OCI-LY3 (cell line): ENCODE measurements at regions not wholly inside any gene's neighbourhood (a gene's known extent, or its start where the extent isn't known, plus 50 kb on each side); places are given as distances from the start of the nearest gene placed in this dataset.

Source experiments
- EZH2phosphoT487 ChIP-seq: fragments of 200-600 bp; shearing (Covaris generic); IDR thresholded peaks from 2 replicates; pipeline ENCODE4 v1.6.1; 2018; ENCODE audit warnings: antibody characterized with exemption, mixed run types, low read depth
- TF ChIP-seq, protein P1 (sequence below): fragments of 200-600, 300-600 bp; sonication (generic); IDR thresholded peaks from 2 replicates; pipeline ENCODE4 v1.5.1; 2014; ENCODE audit warnings: antibody characterized with exemption, low read length, low read depth

DNA sequence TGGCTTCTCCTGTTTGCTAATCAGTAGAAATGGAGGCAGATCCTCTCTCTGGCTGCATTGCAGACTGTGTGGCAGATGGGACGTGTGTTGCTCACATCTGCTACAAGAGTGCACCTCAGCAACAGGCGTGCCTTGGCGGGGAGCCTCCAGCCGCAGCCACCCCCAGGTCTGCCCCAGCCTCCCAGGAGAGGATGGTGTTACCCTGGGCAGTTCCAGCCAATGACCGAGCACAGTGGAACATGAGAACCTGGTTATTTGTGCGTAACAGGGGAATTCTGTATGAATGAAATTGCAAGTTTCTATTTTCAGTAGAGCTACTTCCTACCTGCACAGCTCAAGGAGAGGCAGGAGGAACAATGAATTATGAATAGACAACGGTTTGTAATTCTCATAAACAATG lies 130.6 kb upstream of the CBLN2 start:
- TF ChIP-seq, protein P1, sequence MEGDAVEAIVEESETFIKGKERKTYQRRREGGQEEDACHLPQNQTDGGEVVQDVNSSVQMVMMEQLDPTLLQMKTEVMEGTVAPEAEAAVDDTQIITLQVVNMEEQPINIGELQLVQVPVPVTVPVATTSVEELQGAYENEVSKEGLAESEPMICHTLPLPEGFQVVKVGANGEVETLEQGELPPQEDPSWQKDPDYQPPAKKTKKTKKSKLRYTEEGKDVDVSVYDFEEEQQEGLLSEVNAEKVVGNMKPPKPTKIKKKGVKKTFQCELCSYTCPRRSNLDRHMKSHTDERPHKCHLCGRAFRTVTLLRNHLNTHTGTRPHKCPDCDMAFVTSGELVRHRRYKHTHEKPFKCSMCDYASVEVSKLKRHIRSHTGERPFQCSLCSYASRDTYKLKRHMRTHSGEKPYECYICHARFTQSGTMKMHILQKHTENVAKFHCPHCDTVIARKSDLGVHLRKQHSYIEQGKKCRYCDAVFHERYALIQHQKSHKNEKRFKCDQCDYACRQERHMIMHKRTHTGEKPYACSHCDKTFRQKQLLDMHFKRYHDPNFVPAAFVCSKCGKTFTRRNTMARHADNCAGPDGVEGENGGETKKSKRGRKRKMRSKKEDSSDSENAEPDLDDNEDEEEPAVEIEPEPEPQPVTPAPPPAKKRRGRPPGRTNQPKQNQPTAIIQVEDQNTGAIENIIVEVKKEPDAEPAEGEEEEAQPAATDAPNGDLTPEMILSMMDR: no peak
- TF ChIP-seq EZH2phosphoT487: no peak
